AG08395 (cell line): ENCODE measurements at regions not wholly inside any gene's neighbourhood (a gene's known extent, or its start where the extent isn't known, plus 50 kb on each side); places are given as distances from the start of the nearest gene placed in this dataset.

Experiments
- DNase-seq: peaks from one replicate; pipeline ENCODE4 v3.0.0; 2012; ENCODE audit warnings: mixed read lengths, low spot score

DNA sequence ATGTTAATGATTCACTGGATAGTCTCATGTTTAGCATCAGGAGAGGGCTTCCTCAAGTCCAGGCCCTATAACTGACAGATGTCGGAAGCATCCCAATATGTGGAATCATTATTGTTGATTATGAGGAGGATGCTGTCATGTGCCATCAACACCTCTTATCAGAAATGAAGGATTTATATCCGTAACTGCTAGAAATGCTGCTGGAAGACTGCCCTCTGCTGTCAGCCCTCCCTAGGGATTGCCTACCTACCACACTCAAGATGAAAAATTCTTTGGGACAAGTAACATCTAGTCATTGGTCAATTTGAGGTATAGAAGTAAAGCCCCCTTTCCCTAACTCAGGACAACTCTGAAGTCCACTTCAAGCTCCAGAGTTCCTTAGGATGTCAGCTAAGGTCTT is 1166.5 kb upstream of the NXPH2 start:
- no peak for DNase-seq

DNA sequence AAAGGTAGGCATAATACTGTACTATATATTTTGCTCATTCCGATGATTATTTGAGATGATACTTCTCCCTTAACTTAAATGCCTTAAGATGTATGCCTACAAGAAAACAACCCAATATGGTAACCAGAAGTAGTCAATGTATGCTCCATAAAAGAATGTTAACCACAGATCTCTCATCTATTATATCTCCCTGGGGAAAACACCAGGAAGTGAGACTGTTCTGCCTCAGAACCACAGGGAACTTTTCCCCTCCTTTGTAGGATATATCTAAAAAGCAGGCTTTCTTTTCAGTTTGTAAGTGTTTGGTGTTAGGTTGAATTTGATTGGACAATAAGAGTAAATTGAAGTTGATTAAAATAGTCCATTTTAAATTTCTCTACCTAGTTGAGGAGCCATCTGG is 1160.5 kb upstream of the NXPH2 start:
- DNase-seq = no peak

DNA sequence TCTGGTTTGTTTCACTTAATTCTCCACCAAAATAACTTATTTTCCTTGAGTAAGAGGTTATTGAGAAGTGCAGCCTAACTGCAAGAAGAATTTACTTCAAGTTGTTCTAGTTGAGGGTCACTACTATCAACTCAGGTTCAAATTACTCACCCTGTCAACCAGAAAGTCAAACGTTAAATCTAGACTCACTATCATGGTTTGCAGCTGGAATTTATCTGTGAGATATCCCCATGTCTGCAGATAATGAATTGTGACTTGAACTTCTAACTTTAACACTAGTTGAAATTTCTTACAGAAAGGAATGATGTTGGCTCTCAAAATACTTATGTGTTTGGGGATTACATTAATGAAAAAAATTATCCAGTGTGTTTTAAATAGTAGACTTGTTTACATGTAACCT is 1145.7 kb upstream of the NXPH2 start:
- DNase-seq = no peak

DNA sequence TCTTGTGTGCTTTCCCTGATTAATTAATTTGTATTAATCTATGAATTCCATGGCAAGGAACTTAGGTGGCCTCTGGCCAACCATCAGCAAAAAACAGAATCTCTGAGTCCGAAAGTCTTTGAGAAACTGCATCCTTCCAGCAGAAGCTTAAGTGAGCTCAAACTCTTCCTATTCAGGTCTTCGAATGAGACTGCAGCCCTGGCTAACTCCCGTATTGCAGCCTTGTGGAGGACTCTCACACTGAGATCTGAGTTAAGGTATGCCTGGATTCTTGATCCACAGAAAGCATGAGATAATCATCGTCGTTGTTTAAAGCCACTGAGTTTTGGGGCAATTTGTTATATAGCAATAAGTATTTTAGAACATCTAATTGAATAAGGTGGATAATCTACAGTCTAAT is 1143.9 kb upstream of the NXPH2 start:
- DNase-seq = no peak

DNA sequence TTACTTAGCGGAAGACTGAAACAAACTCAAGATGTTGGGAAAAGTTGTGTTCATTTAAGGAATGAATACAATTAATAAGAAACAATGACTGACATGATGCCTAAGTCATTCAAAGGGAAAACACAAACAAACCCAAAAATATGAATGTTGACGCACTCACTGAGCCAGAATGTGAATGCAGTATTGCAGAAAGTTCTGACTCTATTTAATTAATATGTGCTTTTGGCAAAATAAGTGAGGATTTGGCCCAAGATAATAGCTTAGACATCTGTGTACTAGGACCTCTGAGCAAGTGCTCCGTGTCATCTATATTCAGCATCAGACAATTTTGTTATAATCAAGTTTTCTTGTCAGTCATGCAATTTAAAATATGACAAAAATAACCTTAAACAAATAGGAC is 1138.8 kb upstream of the NXPH2 start:
- no peak for DNase-seq

DNA sequence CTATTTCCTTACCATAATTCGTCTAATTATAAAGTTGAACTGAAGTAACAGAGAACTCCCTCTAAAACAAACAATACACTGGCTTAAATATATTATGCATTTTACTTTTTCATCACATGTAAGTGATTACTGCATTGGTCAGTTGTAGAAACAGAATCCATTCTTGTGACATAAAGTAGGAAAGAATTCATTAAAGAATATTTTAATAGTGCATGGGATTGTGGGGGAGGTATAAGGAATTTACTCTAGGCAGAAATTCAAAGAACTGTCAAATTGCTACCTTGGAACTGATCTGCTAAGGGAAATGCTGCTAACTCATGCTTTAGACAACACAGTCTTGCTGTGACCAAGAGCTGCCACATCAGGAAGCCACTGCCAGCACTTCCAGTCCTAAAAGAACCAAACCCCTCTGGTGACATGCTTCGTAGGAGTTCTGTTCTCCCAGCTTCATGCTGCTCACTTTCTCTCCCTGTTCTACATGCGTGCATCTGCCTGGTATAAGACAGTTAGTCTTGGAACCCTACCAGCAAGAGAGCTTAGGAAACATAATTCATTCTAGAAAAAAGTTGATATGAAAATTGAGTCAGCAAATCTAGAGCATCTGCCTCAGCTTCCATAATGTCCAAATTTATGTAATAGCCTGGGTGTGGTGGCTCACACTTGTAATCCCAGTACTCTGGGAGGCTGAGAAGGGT is 1137.6 kb upstream of the NXPH2 start:
- DNase-seq = no peak

DNA sequence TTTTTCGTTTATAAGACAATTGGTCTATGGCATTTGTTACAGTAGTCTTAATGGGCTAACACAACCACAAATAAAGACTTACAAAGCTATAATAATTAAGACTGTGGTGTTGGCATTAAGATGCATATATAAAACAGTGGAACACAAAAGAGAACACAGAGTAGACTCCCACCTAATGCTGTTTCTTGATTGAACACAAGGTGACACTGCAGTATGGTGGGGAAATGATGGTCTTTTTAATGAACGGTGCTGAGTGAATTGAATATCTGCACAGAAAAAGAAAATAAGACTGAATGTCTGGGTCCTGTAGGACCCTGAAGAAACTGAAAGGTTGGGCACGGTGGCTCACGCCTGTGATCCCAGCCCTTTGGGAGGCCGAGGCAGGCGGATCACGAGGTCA is 1136.6 kb upstream of the NXPH2 start:
- DNase-seq = no peak

DNA sequence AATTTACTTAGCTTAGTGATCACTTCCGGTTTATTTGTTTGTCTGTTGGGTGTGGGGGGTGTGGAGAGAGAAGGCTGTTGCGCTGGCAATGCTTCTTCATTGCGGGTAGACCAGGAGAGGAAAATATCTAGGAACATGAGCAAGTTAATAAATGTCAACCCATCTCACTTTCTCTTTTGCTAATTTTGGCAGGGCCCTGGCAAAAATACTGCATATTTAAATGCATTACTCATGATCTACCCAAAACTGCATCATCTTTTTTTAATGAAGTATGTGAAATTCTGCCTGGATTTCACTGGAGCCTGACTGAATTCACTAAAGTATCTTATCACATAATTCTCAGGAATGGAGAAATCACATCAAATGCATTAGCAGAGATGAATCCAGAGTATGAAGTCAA is 1131.0 kb upstream of the NXPH2 start:
- no peak for DNase-seq

DNA sequence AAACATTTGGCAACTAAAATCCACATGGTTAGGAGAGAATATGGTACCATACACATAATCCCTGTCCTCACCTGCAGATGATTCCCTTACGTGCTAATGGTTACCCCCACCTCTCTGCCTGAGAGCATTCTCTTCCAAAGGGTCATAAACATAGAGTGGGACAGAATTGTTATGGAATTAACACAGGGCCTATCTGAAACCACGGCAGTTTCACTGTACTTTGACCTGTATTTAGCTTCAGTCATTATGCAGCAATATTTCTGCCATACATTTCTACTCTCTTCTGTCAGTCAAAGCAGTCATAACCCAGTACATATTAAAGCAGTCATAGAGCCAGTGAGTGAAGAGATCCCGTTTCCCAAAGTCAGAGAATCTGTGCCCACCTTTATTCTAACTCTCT is 1128.9 kb upstream of the NXPH2 start:
- DNase-seq = no peak

DNA sequence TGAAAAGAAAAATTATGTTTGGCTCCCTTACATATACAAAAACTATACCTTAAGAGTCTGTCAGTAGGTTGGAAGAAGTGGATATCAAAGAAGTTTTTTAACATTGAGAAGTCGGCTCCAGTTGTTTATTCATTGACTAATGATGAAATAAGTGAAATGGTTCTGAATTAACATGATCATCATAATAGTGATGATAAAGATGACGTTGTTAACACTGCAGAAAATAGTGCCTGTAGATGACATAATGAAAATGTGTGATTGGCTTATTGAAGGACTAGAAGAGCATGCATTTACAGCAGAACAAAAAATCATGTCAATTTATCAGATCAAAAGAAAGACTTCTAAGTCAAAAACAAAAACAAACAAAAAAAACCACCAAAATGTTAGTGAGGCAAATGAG is 1125.4 kb upstream of the NXPH2 start:
- no peak for DNase-seq

DNA sequence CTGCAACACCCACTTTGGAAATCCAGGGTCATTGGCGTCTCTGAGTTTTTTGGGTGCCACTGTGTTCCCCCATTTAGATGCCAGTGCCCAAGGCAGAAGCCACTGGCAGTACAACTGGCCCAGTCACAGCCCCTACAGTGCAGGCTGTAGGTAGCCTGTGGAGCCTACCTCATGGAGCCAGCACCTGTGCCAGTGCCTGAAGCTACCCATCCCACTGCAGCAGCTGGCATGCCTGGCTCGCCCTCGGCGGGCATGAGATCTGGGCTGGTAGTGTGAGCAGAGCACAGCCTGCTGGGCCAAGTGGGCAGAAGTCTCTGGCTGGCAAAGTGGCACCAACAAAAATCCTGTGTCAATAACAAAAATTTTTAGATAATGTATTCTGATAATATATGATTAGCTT is 1111.4 kb upstream of the NXPH2 start:
- DNase-seq = no peak

DNA sequence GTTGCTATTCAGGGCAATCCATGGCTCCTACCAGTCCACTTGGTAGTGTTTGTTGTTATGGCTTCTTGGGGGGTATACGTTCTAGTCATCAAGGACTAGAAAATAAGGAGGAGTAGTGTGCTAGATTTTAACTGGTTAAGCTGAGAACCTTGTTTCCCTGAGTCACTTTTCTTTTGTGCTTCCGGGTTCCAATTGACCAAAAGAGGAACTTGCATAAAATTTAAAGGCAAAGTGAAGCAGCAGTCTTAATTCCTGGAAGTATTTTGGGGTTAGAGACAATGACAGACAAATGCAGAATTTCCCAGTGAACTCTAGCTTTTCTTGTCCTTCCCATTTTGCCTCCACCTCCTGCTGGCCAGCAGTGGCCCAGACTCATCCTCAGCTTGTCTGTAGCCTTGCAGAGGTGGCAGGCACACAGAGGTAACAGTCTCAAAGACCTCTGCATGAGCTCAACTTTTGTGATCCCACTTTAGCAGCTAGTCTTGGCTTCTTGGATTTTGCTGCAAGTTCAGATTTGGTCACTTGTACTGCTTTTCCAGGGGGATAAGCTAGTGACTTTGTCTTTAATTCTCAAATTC is 1105.8 kb upstream of the NXPH2 start:
- DNase-seq = no peak

DNA sequence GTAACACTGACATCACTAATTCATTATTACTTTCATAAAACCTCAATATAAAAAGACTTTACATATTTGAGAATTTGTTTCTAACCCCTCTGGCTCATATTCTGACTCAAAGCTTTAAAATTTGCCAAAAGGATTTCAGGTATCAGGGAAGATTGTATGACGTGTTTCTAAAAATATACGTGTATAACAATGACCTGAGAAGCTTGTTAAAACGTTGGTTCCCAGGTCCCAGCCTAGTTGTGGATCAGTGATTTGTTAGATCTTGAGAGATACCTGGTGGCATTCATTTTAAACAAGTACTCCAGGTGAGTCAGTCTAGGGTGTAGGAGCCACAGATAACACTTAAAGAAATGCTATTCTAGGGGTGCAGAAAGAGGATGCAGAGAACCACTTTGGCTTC is 1096.8 kb upstream of the NXPH2 start:
- no peak for DNase-seq

DNA sequence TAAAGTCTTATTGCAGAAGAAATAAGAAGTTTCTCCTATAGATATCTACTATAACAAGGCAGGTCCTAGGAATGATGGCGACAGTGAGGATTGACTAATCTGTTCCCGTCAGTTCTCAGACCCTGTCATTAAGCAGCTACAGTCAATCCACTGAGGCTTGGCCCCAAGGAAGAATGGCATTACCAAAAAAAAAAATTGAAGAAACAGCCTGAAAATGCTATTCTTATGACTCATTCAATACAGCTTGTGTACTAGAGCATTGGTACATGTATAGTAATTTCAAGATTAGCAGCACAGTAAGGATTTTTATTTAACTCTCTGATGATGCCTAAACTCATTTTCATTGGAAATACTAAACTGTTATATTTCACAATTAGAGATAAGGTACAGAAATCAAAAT is 1096.1 kb upstream of the NXPH2 start:
- no peak for DNase-seq

DNA sequence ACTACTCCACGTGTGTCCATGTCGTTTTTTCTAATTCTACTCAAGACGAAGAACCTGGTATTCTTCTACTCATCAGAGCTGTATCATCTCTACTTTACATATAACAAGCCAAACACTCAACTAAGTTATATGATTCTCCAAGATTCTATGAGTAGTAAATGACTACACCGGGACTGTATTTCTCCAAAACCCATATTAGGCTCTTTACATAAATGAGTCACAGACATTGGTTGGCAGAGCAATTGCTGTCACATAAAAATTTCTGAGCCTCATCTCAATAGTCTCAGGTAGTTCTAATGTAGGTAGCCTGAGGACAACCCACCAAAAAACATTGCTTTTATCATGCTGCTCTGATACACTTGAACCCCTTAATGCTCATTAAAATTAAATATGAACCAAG is 1092.3 kb upstream of the NXPH2 start:
- no peak for DNase-seq

DNA sequence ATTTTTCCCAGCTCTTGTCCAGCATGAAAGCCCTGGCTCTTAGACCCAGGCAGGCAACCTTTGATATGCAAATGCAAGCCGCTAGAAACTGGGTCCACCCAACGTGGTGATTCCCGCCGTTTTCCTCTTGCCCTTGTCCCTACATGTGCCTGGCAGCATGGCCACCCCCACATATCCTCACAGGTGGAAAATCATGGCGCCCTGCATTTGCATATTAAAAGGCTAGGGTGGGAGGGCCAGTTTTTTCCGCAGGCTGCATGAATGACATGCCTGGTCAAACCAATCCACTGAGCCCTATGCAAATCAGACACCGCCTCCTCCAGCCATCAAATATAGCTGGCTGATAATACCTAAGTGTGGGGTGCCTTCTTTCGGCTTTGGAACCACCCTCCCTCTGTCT is 1091.8 kb upstream of the NXPH2 start:
- no peak for DNase-seq

DNA sequence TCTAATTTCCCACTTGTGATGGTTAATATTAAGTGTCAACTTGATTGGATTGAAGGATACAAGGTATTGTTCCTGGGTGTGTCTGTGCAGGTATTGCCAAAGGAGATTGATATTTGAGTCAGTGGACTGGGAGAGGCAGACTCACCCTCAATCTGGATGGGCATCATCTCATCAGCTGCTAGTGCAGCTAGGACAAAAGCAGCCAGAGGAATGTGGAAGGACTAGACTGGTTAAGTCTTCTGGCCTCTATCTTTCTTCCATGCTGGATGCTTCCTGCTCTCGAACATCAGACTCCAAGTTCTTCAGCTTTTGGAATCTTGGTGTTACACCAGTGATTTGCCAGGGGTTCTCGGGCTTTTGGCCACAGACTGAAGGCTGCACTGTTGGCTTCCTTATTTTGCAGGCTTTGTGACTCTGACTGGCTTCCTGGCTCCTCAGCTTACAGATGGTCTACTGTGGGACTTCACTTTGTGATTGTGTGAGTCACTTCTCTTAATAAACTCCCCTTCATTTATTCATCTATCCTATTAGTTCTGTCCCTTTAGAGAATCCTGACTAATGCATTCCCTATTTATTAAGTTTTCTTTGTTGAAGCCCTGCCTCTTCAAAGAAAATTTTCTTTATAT is 1087.5 kb upstream of the NXPH2 start:
- no peak for DNase-seq

DNA sequence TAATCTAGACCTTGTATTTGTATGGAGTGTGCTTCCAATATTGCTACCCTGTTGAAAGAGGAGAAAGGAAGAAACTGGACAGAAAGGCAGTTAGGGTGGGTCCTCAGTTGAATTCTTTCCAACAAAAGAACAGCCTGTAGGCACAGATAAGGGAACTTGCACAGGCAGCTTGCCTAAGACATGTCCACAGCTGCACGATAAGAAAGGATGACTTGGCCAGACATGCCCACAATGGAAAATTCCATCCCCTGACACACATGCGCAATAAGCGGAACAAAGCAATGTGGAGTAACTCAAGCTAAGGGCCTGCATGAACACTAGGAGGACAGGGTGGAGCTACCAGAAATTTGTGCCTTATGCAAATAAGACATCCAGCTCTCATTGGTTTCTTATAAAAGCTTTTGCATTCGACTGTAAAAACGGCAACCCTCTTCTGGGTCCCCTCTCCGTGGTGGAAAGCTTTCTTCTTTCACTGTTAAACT is 1084.7 kb upstream of the NXPH2 start:
- no peak for DNase-seq

DNA sequence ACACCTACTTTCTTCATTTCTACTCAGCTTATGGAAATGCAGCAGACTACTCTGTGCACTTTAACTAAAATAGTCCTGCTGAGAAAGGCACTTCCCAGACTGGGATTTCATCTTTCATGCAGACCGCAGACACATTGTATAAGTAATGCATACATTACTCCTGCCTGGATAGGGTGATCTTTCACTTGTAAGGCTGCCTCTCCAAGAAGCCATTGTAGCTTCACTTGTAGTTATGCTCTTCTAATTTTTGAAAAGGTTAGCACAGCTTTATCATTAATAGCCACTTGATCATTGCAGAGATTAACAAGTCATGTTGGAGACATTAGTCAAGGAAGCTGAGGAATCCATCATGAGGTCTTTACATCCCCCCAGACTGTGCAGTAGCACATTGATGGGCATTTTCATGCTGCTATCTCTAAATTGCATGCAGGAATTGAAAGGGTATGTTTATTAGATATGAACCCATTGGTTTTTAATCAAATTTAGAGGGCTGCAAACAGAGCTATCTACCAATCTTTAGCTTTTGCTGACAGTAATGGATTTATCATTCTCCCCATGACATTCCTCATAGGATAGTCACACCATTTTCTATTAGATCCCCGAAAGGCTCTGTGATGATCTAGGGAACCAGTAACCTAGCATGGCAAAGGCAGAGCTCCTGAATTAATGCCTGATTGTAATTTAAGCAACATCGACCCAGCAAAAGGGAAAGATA is 1074.7 kb upstream of the NXPH2 start:
- DNase-seq = no peak

DNA sequence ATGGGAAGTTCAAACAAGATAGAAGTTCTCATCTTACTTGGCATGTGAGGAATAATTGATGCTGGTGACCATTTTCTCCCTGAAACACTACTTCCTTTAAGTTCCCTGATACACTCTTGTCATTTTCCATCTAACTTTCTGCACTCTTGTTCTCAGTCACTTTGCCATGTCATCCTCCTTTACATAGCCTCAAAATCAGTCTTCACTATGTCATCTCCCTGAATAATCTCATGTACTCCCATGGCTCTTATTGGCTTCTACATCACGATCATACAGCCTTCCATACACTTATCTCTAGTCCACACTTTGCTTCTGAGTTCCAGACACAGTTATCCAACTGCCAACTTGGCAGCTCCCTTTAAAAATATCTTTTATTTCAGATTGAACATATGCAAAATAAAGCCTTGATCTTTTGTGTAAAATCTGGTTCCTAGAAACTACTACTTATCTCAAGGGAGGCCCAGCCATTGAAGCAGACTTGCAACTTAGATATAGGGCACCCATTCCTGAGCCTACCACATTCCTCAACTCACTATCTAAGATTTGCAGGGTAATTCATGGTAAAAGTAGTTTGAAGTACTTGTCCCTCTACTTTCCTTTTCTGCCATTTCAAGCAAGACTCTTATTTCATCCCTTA is 1070.2 kb upstream of the NXPH2 start:
- DNase-seq = no peak

DNA sequence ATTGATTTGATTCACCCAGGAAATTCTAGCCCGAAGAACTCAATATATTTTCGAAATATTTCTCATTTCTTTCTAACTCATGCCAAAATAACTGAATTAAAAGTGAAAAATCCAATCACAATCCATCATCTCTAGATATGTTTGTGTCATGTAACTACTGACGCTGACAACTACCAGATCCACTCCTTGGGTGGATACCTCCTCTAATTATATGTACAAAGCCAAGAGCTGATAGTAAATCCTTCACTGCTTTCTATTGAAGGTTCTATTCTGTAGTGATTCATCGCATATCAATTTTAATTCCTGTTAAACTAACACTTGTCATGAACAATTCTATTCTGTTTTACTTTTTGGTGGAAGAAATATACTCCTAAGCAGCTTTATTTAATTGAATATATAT is 1056.6 kb upstream of the NXPH2 start:
- DNase-seq = no peak

DNA sequence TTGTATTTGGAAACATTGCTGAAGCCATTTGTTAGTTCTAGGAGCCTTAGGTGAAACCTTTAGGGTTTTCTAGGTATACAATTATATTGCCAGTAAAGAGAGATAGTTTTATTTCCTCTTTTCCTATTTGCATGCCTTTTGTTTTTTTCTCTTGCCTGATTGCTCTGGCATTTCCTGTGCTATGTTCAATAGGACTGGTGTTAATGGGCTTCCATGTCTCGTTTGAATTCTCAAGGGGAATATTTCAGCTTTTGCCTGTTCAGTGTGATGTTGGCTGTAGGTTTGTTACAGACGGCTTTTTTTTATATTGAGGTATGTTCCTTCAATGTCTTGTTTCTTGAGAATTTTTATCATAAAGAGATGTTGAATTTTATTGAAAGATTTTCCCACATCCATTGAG is 1054.9 kb upstream of the NXPH2 start:
- no peak for DNase-seq

DNA sequence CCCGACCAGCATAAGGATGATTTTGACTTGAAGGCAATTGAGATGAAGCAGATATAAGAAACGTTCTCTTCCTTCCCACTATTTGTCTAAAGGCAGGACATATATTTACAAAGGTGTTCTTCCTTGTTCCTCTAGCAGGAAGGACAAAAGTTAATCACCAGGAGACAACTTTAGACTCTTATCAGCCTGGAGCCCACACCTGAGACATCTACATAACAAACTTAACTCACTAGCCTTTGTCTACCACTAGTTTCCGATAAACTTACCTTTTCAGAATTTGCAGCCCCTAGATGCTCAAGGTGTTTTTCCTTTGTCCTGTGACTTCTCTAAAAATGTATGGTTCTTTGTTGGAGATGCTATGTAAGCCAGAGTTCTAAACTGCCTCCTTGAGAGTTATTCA is 1047.8 kb upstream of the NXPH2 start:
- no peak for DNase-seq
